Upper lobe of left lung (tissue), 4 donors: ENCODE measurements at regions not wholly inside any gene's neighbourhood (a gene's known extent, or its start where the extent isn't known, plus 50 kb on each side); places are given as distances from the start of the nearest gene placed in this dataset.

Experiments used
- CTCF ChIP-seq, 6 experiments: fragments of 450-650 bp in 4 of 6; fragments of 200-600 bp in 2 of 6; sonication (generic) in 2 of 6; IDR thresholded peaks; one replicate each; pipeline ENCODE4 v1.5.1; 2016 to 2019; ENCODE audit warnings: antibody characterized with exemption in 6 of 6
- EP300 ChIP-seq, 4 donors: sonication (generic); formaldehyde crosslinking; IDR thresholded peaks; one replicate each; pipeline ENCODE4 v1.5.1; 2017; ENCODE audit warnings: antibody characterized with exemption in 4 of 4, control low read depth in 2 of 4
- POLR2A ChIP-seq, 4 donors: fragments of 450-650 bp; IDR thresholded peaks; one replicate each; pipeline ENCODE4 v1.5.1; 2016 to 2017; ENCODE audit warnings: antibody characterized with exemption in 4 of 4, mild to moderate bottlenecking in 2 of 4
- POLR2AphosphoS5 ChIP-seq, 2 donors: sonication (generic); formaldehyde crosslinking; IDR thresholded peaks; one replicate each; pipeline ENCODE4 v1.5.1; 2017; ENCODE audit warnings: antibody characterized with exemption in 2 of 2

DNA sequence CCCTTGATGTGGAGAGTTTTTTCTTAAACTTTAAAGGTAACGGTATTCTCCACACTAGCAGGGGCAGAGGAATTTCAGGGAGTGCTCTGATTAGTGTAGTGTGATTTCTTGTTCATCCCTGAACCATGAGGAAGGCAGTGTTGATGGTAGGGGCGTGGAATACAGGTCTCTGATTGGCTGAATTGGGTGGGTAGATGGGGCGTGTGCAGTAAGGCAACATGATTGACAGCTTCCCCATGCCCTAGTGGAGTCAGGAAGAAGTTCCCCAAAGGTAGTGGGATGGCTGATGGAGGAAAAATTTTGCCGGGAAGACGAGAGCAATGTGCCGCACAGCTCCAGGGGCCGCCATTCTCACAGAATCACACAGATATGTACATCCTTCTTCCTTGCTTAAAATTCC lies 97.4 kb upstream of the SALL4 start:
- TF ChIP-seq POLR2AphosphoS5 (IDR thresholded peaks at IDR 0.05) (no peak), CTCF (IDR thresholded peaks at IDR 0.05) (no peak), EP300 (IDR thresholded peaks at IDR 0.05) (no peak), POLR2A (IDR thresholded peaks at IDR 0.05) (no peak)
